Adrenal gland (tissue), 5 donors: ENCODE measurements at regions not wholly inside any gene's neighbourhood (a gene's known extent, or its start where the extent isn't known, plus 50 kb on each side); places are given as distances from the start of the nearest gene placed in this dataset.
"Not testable (repeated sequence)": the region's sequence is repeated elsewhere in the genome, so short reads cannot be mapped to it uniquely, and the experiment has no call there.

Experiments
- POLR2A ChIP-seq, 2 donors: fragments of 450-650 bp; IDR thresholded peaks; one replicate each; pipeline ENCODE4 v1.6.1; 2017; ENCODE audit warnings: antibody characterized with exemption in 2 of 2, mild to moderate bottlenecking in 2 of 2, moderate library complexity in 1 of 2
- TF ChIP-seq, protein P1 (sequence below), 6 experiments: fragments of 450-650 bp in 4 of 6; fragments of 200-600 bp in 2 of 6; sonication (generic) in 1 of 6; IDR thresholded peaks; 1 replicate in 5 of 6; 2 replicates in 1 of 6; pipeline versions ENCODE4 v1.5.1 to v1.8.0; 2016 to 2021; ENCODE audit warnings: antibody characterized with exemption in 6 of 6, mild to moderate bottlenecking in 2 of 6, moderate library complexity in 1 of 6
- donor health status: DM: no; HTN: no; CAD: no.

DNA sequence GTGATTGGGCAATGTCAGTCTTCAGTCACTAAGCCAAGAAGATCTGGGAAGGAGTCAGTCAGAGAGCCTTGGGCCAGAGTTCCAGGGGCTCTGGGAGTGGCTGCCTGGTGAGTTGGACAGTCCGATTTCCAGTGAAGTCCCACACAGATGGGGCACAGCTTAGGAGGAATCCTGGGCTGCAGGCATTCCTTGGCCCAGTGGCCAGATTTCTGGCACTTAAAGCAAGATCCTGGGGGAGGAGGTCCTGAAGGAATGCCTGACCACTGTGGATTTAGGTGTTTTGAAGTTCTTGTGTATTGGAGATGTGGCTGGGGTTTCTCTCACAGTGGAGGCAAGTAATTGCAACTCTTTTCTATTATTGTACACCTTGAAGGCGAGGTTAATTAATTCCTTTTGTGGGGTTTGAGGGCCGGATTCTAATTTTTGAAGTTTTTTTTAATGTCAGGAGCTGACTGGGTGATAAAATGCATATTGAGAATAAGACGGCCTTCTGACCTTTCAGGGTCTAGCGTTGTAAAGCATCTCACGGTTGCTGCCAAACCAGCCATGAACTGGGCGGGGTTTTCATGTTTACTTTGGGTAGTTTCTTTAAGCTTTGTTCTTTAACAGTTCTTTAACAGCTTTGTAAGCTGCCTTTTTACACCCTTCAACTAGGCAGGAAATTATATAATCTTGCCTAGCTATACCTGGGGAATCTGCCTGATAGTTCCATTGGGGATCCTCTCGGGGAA lies 73.6 kb upstream of the SIRPG start:
- TF ChIP-seq, protein P1, sequence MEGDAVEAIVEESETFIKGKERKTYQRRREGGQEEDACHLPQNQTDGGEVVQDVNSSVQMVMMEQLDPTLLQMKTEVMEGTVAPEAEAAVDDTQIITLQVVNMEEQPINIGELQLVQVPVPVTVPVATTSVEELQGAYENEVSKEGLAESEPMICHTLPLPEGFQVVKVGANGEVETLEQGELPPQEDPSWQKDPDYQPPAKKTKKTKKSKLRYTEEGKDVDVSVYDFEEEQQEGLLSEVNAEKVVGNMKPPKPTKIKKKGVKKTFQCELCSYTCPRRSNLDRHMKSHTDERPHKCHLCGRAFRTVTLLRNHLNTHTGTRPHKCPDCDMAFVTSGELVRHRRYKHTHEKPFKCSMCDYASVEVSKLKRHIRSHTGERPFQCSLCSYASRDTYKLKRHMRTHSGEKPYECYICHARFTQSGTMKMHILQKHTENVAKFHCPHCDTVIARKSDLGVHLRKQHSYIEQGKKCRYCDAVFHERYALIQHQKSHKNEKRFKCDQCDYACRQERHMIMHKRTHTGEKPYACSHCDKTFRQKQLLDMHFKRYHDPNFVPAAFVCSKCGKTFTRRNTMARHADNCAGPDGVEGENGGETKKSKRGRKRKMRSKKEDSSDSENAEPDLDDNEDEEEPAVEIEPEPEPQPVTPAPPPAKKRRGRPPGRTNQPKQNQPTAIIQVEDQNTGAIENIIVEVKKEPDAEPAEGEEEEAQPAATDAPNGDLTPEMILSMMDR (IDR thresholded peaks at IDR 0.05) = not testable (repeated sequence)
- not testable (repeated sequence) for TF ChIP-seq POLR2A (IDR thresholded peaks at IDR 0.05)
